GM19452 (cell line): ENCODE measurements at regions not wholly inside any gene's neighbourhood (a gene's known extent, or its start where the extent isn't known, plus 50 kb on each side); places are given as distances from the start of the nearest gene placed in this dataset.

Source experiments
- ATAC-seq: cut with Tn5 transposase; IDR thresholded peaks from one replicate; pipeline ENCODE4 v1.9.1; 2021; ENCODE audit not compliant: unreplicated experiment

DNA sequence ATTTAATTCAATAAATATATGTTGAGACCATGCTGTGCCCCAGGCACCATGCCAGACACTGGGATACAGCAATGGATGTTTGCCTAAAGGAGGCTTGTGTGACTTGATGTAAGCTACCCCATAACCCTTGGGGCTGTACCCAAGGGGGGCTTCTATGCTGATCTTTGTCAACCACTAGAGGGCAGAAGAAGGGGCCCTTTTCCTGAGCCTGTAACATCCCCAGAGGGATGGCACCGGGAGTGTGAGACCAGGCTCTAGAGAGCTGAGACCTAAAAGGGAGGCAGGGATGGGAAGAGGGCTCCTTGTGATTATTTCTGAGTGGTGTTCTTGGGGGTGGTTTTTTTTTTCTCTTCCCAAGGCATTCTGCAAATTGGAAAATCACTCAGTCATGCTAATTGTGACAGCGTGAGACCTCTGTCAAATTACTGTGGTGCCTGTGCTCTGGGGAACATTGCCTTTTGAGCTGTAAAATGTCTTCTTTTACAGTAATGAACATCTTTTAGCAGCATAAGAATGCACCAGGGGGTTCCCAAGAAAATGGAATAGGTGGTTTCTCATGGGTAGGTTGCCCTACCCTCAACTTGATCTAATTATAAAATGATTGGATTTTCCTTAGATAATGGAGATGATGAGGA, 138.7 kb upstream of the SLC24A3 start:
- ATAC-seq = no peak

DNA sequence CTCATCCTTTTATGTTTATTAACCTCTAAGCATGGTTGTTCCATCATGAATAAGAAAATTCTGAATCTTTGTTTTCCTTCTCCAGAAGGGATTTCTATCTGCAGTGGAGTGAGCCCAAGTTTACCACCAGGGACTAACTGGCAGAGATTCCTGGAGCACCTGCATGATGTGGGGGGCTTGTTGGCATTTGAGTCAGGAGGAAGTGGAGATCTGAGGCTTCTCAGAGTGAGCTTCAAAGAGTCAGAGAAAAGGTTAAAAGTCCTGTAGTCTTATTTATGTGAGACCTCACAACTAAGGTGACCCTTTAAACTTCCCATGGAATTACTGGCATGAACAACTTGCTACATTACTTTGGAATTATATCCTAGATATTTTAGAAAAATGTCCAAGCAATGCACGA, 138.1 kb upstream of the SLC24A3 start:
- no peak for ATAC-seq

DNA sequence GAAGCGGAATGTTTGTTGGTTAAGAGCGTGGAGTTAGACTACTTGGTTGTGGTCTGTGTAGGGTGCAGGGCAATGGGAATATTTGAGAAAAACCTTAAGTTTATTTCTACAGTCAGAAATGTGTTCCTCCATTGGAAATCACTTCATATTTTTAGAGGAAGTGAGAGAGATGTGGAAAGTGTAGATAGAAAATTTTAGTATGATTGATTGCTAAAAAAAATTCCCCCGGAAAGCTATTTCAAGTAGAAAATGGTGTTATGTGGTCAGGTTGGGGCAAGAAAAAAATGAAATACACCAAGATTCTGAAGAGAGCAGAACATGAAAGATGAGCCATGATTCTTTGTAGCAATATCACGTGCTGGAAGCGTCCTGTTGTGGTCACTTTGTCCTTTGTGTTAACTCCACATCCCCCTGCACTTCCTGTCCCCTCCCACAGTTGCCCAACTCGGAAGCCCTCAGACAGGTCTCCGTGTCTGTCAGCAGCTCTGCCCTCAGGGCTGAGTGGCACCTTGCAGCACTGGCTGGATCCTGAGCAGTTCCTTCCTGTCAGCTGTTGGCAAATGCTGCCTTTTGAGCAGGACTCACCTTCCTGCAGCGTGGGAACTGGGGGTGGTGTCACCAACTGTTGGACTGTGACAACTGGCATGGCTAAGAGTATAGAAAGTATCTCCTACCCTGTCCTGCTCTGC, 137.5 kb upstream of the SLC24A3 start:
- peak; percentile 63 for ATAC-seq

DNA sequence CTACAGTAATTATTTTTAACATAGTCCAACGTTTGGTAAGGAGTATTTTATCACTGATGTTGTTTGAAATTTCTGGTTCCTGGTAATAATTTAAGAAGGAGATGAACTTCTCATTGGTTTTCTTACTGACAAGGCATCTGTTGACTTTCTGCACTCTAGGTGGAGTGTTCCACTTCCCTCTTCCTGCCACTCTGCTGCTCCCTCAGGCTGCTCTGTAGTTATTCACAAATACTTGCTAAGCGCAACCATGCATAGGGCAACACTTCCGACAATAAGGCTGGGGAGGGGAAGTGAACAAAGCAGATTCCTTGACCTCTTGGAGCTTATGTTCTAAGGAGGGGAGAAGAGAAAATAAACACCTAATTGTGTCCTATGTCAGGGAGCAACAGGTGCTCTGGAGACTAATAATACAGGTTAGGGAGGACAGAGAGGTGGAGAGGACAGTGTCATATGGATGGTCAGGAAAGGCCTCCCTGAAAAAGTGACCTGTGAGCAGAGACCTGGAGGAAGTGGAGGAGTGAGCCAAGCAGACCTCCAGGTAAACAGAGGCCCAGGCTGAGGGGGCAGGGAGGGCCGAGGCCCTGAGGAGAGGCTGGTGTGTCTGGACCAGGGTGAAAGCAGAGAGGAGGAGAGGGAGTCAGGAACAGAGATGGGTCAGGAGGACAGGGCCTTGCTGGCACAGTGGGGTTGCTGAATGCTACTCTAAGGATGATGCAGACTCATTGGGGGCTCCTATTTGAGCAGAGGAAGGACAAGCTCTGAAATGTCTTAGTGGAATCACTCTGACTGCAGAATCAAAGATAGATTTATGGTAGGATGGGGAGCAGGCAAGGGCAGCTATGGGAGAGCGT, 134.8 kb upstream of the SLC24A3 start:
- ATAC-seq = no peak

DNA sequence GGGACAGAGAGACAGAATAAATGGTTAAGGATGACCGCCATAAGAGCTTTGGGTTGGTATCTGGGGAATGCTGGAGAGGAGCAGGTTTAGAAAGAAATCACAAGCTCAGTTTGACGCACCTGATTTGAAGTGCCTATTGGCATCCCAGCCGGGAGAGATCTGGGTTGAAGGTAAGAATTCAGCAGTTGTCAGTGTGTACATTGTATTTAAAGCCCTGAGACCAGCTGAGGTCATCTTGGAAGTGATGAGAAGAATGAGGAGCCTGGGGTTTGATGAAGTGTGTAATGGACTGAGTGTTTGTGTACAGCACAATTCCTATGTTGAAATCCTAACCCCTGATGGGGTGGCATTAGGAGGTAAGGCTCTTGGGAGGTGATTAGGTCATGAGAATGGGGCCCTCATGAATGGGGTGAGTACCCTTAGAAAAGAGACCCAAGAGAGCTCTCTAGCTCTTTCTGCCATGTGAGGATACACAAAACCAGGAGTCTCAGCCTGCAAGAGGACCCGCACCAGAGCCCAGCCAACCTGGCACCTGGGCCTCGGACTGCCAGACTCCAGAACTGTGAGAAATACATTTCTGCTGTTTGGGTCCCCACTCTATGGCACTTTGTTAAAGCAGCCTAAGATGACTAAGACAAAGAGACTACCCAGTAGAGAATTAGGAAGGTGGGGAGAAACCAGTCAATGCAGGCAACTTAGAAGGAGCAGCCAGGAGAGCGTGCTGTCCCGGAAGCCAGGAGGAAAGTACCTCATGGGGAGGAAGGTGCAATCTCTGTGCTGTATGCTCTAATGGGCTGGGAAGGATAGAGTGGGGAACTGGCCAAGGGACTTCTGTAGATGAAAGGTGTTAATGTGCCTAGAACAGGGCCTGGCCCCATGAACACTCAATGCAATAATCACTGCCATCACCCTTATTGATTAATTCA, 133.7 kb upstream of the SLC24A3 start:
- ATAC-seq = no peak

DNA sequence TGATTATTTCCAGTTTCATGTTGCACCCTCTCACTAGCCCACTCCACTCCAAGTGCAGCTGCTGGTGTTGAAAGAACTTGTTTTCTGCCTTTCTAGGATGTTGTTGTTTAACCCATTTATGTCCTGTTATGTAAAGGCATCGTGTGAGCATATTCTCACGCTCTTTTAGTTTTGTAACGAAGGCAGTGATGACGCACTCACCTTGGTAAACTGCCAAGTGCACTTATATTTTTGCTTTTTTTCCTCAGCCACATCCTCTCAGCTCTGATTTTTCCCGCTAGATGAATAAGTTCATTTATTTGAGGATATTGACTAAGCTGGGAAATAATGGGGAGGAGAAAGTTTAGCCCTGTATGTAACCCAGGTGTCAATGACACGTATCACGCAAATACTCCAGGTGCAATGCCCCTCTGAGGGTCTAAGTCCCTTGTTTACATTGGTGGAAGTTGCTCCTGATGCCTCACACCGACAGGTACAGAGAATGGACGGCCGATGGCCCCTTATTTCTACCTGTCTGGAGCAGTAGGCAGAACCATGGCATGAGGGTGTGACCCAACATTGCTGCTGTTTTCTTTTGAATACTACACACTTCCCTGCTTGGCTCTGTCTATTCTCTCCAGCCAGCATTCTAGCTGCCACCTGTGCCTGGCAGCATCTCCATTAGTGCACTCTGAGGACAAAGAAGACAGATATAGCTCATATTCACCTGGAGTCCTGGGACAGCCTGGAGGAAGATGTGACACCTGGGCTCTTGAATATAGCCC, 132.7 kb upstream of the SLC24A3 start:
- no peak for ATAC-seq

DNA sequence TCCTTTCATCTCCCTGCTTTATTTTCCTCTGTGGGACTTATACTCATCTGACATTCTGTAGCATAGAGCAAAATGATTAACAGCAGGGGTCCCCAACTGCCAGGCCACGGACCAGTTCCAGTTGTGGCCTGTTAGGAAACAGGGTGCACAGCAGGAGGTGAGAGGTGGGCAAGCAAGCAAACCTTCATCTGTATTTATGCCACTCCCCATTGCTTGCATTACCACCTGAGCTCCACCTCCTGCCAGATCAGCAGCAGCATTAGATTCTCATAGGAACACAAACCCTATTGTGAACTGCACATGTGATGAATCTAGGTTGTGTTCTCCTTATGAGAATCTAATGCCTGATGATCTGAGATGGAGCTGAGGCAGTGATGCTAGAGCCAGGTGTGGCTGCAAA, 130.5 kb upstream of the SLC24A3 start:
- no peak for ATAC-seq

DNA sequence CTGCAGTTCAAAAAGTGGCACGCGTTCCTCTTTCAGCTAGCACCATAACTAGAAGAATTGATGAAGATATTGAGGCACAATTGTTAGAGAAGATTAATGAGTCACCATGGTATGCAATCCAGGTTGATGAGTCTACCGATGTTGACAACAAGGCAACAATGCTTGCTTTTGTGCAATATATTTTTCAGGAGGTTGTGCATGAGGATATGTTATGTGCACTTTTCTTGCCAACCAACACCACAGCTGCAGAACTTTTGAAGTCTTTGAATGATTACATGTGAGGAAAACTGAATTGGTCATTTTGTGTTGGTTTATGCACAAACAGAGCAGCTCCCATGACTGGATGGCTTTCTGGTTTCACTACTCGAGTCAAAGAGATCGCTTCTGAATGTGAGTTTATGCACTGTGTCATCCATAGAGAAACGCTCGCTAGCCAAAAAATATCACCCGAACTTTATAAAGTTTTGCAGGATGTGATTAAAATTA, 129.3 kb upstream of the SLC24A3 start:
- no peak for ATAC-seq

DNA sequence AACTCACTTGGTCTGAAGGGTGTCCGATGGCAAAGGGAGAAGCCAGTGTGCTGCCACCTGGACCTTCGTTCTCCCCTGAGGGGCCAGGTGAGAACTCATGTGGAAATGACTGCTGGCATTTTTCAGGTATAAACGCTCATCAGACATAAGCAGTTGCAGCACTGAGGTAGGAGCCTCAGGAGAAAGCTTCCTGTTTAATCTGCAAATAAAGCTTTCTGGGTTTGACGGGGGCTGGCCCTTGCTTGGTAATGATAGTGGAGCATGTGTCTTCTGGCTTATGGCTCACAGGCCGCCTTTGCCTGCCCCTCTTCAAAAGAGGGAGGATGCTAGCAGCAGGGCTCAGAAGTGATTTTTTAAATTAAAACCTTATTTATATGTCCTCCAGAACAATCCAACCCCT, 122.1 kb upstream of the SLC24A3 start:
- no peak for ATAC-seq

DNA sequence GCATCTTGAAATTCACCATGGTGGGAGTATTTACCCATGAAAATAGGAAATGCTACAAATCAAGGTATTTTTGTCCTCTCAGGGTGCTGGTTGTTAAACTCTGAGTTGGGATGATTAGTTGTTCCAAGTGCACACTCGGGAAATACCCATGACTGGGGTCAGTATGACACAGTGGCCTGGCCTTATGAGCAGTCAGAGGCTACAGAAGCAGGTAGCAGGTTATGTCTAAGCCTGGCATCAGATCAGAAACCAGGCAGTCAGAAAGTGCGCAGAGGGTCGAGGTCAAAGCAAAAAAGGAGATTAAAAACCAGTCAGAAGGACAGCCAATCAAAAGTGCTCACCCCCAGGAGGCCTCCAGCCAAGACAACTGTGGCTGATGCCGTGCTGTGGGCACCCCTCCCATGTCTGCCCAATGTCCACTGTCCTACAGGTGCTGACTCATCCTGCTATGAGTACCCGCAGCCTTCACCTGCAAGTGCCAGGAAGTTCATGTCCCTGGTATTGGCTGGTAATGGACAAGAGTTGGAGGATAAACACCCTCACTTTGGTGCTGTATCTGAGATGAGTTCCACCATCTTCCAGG, 117.4 kb upstream of the SLC24A3 start:
- no peak for ATAC-seq

DNA sequence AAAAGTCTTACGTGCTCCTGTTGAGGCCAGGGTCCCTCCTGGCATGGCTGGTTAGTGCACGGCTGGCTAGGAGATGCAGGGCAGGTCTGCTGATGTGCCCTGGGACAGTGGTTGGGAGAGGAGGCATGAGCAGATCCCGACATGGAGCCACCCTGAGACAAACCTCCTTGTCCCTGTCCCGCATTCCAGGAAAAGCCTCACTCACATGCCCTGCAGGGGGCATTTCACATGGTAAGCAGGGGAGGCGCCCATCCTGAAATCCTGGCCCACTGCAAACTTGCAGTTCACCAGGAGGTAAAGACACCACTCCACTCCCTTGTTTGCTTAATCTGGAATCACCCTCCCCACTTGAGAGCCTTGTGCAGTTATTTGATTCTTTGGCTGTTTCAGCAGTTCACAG, 116.7 kb upstream of the SLC24A3 start:
- no peak for ATAC-seq

DNA sequence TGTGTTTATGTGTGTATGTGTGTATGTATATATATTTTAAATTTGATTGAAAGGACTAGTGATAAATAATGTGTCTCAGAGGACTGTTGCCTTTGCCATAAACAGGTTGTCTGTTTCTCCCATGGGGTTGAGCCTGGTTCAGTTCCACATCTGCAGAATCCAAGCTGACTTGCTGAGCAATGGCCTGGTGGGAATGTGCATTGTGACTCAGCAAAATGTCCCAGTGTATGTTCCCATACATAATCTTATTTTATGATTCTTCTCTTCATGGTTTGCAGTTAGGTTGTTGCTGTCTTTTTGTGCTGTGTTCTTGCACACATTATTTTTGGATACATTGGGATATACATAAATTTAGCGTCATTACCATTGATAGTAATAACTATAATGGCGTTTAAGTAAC, 115.6 kb upstream of the SLC24A3 start:
- ATAC-seq = no peak

DNA sequence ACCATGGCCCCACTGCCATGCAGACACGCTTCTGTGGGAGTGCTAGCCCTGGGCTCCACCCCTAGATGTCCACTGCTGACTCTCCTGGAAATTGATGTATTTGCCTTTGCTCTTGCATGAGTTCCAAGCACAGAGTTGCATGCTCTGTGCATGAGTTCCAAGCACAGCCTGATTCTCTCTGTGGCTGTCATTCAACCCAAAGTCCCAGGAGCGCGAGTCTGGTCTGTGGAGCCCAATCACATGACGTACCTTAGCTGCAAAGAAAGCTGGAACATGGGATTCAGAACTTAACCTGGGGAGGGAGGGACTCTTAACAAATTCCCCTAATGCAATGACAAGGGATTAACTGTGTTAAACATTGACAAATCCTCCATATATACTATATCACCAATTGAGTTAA, 114.3 kb upstream of the SLC24A3 start:
- no peak for ATAC-seq

DNA sequence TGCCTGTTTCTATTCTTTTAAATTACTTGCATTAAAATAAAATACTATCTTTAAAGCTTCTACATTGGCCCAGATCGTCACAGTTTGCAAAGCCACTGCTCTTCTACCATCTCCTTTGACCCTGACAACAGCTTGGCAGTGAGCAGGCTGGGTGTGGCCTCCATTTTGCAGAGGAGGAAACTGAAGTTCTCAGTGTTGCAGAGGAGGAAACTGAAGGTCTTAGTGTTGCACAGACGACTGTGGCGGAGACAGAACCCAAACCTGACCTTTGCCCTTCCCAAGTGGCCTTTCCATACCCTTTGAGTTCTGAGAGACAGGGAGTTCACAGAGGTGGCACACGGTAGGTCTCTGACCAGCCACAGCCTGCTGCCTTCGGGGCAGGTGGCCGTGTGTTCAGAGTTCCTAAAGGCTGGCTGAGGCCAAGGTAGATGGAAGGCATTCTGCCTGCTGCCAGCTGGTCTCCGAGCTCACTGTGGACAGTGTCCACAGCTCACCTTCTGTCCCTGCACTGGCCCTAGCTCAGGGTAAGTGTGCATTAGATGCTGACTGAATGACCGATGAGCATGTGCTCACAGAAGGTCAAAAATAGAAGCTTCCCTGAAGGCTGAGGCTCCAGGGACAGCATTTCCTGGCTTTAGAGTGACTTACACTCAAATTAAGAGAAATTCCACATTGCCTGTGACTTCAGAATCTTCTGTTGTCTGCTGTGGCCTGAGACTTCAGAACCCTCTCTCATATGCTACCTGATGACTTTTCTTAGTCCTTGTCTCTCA, 113.5 kb upstream of the SLC24A3 start:
- ATAC-seq = no peak

DNA sequence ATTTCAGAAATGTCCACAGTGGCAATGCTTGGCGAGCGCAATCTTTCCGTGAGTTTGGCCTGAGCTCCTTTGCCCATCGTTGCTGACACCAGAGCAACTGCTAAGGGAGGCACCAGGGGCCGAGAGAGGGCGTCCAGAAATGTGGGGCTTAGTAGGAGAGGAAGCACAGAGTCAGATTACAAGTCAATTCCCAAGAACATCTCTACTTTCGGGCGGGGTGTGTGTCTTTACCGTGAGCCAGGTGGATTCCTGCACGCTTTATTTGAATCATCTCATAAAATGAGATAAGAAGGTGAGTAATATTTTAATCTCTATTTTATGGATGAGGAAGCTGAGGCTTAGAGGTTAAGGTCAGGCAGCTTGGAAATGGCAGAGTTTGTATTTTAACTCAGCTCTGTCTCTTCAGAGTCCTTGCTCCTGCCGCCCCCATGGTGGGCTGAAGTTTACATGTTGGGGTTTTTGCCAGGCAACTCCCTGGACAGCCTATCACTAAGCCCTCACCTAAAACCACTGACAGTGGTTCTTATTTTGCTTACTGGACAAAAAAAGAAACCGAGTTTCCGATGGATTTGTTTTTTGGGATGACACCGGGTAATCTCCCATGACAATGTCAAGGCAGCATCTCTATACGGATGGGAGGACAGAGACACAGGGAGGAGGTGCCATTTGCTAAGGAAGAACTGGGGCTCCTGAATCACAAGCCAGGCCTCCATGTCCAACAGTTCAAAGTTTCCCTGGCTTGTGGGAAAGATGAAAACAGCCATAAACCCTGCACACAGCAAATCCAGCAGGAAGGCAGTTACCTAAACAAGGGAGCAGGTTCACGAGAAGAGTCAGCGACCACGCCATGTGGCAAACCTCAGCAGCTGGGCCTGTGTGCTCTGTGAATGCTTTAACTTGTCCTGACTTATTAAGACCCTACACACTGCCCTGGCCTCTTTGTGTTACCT, 112.6 kb upstream of the SLC24A3 start:
- no peak for ATAC-seq

DNA sequence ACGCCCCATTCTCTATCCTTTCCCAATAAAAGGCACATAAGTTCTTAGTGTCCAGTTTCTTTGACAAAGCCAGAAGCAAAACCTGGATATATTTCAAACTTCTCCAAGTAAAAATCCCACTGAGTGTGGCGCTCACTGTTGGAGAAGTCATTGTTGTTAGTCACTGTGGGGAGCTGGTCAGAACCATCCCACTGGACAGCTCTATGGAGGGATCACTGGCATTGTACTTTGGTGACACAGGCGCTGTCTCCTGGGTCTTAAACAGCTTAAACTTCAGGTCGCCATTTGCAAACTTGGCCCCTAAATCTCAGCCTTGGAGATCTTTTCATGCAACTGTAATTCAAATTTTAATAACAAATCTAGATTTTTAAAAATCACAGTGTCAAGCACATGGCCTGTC, 111.5 kb upstream of the SLC24A3 start:
- ATAC-seq = no peak

DNA sequence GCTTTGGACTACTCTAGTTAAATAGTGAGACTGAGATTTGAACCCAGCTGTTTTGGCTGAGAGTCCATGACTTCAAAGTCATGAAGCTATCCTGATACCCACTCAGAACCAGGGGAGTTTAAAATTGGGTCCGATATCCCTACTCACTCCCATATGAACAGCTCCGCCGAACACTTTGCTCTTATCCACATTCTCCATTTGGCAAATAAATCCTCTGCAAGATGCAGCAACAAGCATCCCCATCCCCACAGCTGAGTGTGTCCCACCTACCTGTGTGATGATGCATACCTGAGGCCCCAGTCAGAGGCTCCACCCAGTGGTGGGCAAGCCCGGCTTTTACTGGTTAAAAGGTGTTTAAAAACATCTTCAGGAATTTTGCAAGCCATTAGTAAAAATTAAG, 108.3 kb upstream of the SLC24A3 start:
- ATAC-seq = no peak

DNA sequence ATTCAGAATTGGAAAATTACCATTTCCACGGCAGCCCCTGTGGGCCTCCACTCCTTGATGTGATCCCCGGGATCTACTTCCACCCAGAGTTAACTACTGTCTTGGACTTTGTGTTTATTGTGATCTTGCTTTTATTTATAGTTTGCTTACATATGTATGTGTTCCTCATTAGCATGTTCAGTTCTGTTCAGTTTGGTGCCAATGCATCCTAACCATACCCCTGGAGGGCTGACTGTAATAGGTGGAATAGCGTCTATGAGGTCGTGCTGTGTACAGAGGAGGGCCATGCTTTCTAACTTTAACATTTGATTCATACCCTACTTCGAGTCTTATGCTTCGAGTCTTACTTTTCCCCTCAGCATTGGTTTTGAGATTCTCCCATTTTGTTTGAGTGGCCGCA, 104.3 kb upstream of the SLC24A3 start:
- no peak for ATAC-seq
